H1 (cell line): ENCODE measurements at regions not wholly inside any gene's neighbourhood (a gene's known extent, or its start where the extent isn't known, plus 50 kb on each side); places are given as distances from the start of the nearest gene placed in this dataset.

ENCODE experiments used
- CTCF ChIA-PET: fragments of 300-600 bp; sonication (Branson Sonifier 250); formaldehyde crosslinking; loops from one replicate; lab custom pipeline; 2021; ENCODE audit not compliant: partially characterized antibody; lab: Charles Lee
- POLR2A ChIA-PET: fragments of 300-600 bp; sonication (Branson Sonifier 250); formaldehyde crosslinking; loops from one replicate; lab custom pipeline; 2021; ENCODE audit warnings: inconsistent platforms; ENCODE audit not compliant: partially characterized antibody; lab: Charles Lee
- DNase-seq, 2 experiments: peaks; one replicate each; pipeline versions ENCODE4 v3.0.0 to v3.0.0-alpha.2; 2010 to 2022; ENCODE audit warnings: low spot score in 2 of 2, low read depth in 1 of 2, mixed read lengths in 1 of 2
- FAIRE-seq: peaks from 2 replicates; lab custom pipeline; 2011; peaks lifted over from hg19 to GRCh38; lab: Jason Lieb, UNC
- H2AFZ ChIP-seq: 2 replicates; pipeline ENCODE4 v1.8.1; 2012; ENCODE audit warnings: low read length, inconsistent platforms
- H2AK5ac ChIP-seq: 2 replicates; pipeline ENCODE4 v1.6.1; 2013; ENCODE audit warnings: low read depth, low read length
- H2BK120ac ChIP-seq: replicated peaks from 2 replicates; pipeline ENCODE3; 2013; ENCODE audit warnings: low read depth, low read length, inconsistent platforms
- H2BK12ac ChIP-seq: 2 replicates; pipeline ENCODE4 v1.6.1; 2013; ENCODE audit warnings: low read depth, low read length
- H2BK15ac ChIP-seq: 2 replicates; pipeline ENCODE4 v1.6.1; 2013; ENCODE audit warnings: low read length
- H2BK20ac ChIP-seq: 2 replicates; pipeline ENCODE4 v1.6.1; 2013; ENCODE audit warnings: low read length
- H2BK5ac ChIP-seq: 2 replicates; pipeline ENCODE4 v1.6.1; 2013; ENCODE audit warnings: low read depth, low read length
- H3K14ac ChIP-seq: 2 replicates; pipeline ENCODE4 v1.6.1; 2013; ENCODE audit warnings: inconsistent platforms; ENCODE audit not compliant: insufficient read length
- H3K18ac ChIP-seq: 2 replicates; pipeline ENCODE4 v1.6.1; 2013; ENCODE audit warnings: low read length; ENCODE audit errors: extremely low read depth
- H3K23ac ChIP-seq: 2 replicates; pipeline ENCODE4 v1.6.1; 2013; ENCODE audit warnings: inconsistent platforms; ENCODE audit not compliant: insufficient read length
- H3K23me2 ChIP-seq: 2 replicates; pipeline ENCODE4 v1.6.1; 2013; ENCODE audit warnings: low read depth, low read length
- H3K27ac ChIP-seq: 2 replicates; pipeline ENCODE4 v1.6.1; 2011; ENCODE audit warnings: low read depth, low read length, inconsistent platforms
- H3K27me3 ChIP-seq, 4 experiments: replicated peaks in 1 of 4; 1 replicate in 1 of 4; 2 replicates in 3 of 4; pipeline versions ENCODE4 v1.6.1 to v1.8.1; 2011 to 2013; ENCODE audit warnings: low read length in 3 of 4, mild to moderate bottlenecking in 3 of 4, inconsistent platforms in 2 of 4, mixed read lengths in 2 of 4, moderate library complexity in 1 of 4; ENCODE audit not compliant: control insufficient read depth in 3 of 4, insufficient read depth in 3 of 4; ENCODE audit errors: extremely low read depth in 1 of 4
- H3K36me3 ChIP-seq, 4 experiments: 2 replicates each; pipeline versions ENCODE4 v1.6.1 to v1.8.1; 2011 to 2013; ENCODE audit warnings: mild to moderate bottlenecking in 4 of 4, low read length in 3 of 4, moderate library complexity in 2 of 4, control low read depth in 1 of 4, inconsistent platforms in 1 of 4; ENCODE audit not compliant: insufficient read depth in 4 of 4, control insufficient read depth in 2 of 4
- H3K4ac ChIP-seq: replicated peaks from 2 replicates; pipeline ENCODE3; 2013; ENCODE audit warnings: low read length, low read depth, mixed read lengths, inconsistent platforms; ENCODE audit not compliant: insufficient read length
- H3K4me1 ChIP-seq, 4 experiments: replicated peaks in 1 of 4; 1 replicate in 1 of 4; 2 replicates in 3 of 4; pipeline versions ENCODE4 v1.6.1 to v1.8.1; 2011 to 2013; ENCODE audit warnings: low read length in 3 of 4, inconsistent platforms in 2 of 4, mixed read lengths in 1 of 4; ENCODE audit not compliant: insufficient read depth in 4 of 4, control insufficient read depth in 3 of 4
- H3K4me2 ChIP-seq, 2 experiments: 2 replicates each; pipeline versions ENCODE4 v1.6.1 to v1.8.1; 2011 to 2013; ENCODE audit warnings: low read depth in 2 of 2, low read length in 2 of 2, control low read depth in 1 of 2, inconsistent platforms in 1 of 2, mild to moderate bottlenecking in 1 of 2; ENCODE audit not compliant: insufficient read depth in 1 of 2
- H3K4me3 ChIP-seq, 4 experiments: fragments of 200-600, 300-600 bp in 1 of 4; sonication (generic), shearing (Covaris generic), sonication (Bioruptor Twin) in 1 of 4; 2 replicates each; pipeline versions ENCODE4 v1.5.1 to v1.8.1; 2011 to 2016; ENCODE audit warnings: low read length in 4 of 4, low read depth in 3 of 4, control low read depth in 2 of 4, inconsistent platforms in 2 of 4, mild to moderate bottlenecking in 2 of 4, mixed read lengths in 1 of 4, moderate library complexity in 1 of 4; ENCODE audit not compliant: insufficient read depth in 2 of 4; ENCODE audit errors: extremely low read depth in 1 of 4
- H3K56ac ChIP-seq: replicated peaks from 2 replicates; pipeline ENCODE3; 2013; ENCODE audit warnings: low read depth, mild to moderate bottlenecking, mixed read lengths, low read length, inconsistent platforms; ENCODE audit not compliant: insufficient read length
- H3K79me1 ChIP-seq: 2 replicates; pipeline ENCODE4 v1.6.1; 2013; ENCODE audit warnings: low read depth, low read length, control low read depth
- H3K79me2 ChIP-seq, 2 experiments: 2 replicates each; pipeline versions ENCODE4 v1.6.1 to v1.8.1; 2012 to 2013; ENCODE audit warnings: low read length in 2 of 2, mild to moderate bottlenecking in 2 of 2, inconsistent platforms in 1 of 2; ENCODE audit not compliant: insufficient read depth in 2 of 2, control insufficient read depth in 1 of 2
- H3K9ac ChIP-seq, 4 experiments: replicated peaks in 1 of 4; 1 replicate in 1 of 4; 2 replicates in 3 of 4; pipeline versions ENCODE4 v1.6.1 to v1.8.1; 2011 to 2013; ENCODE audit warnings: low read depth in 3 of 4, low read length in 3 of 4, control low read depth in 2 of 4, mild to moderate bottlenecking in 2 of 4, moderate library complexity in 2 of 4, inconsistent platforms in 1 of 4; ENCODE audit errors: extremely low read depth in 1 of 4
- H3K9me3 ChIP-seq, 2 experiments: 2 replicates each; pipeline versions ENCODE4 v1.6.1 to v1.8.1; 2012 to 2013; ENCODE audit warnings: mild to moderate bottlenecking in 2 of 2, moderate library complexity in 2 of 2, control low read depth in 1 of 2, inconsistent platforms in 1 of 2, low read depth in 1 of 2, low read length in 1 of 2, mixed read lengths in 1 of 2; ENCODE audit not compliant: insufficient read depth in 2 of 2
- H4K20me1 ChIP-seq, 2 experiments: replicated peaks in 1 of 2; 2 replicates each; pipeline versions ENCODE3 to v1.8.1; 2011 to 2013; ENCODE audit warnings: inconsistent platforms in 2 of 2, low read length in 2 of 2, mild to moderate bottlenecking in 1 of 2; ENCODE audit not compliant: insufficient read depth in 2 of 2, control insufficient read depth in 1 of 2
- H4K5ac ChIP-seq: 2 replicates; pipeline ENCODE4 v1.6.1; 2013; ENCODE audit warnings: low read length, low read depth, mixed read lengths, inconsistent platforms; ENCODE audit not compliant: insufficient read length
- H4K8ac ChIP-seq: 2 replicates; pipeline ENCODE4 v1.8.0; 2013; ENCODE audit warnings: mild to moderate bottlenecking, moderate library complexity, low read length, inconsistent platforms; ENCODE audit not compliant: insufficient read depth; ENCODE audit errors: extremely low read depth
- H4K91ac ChIP-seq: replicated peaks from 2 replicates; pipeline ENCODE3; 2013; ENCODE audit warnings: low read length, mixed read lengths, inconsistent platforms; ENCODE audit not compliant: insufficient read length
- EZH2 ChIP-seq: fragments of 200-600 bp; sonication (generic); IDR thresholded peaks from 2 replicates; pipeline ENCODE4 v1.7.1; 2012; ENCODE audit warnings: low read depth, mild to moderate bottlenecking, moderate library complexity, low read length, inconsistent platforms; ENCODE audit not compliant: severe bottlenecking
- FOSL1 ChIP-seq: IDR thresholded peaks from 2 replicates; pipeline ENCODE4 v1.6.1; 2011; ENCODE audit warnings: mild to moderate bottlenecking, low read depth, low read length, moderate library complexity; ENCODE audit not compliant: insufficient read depth
- HDAC6 ChIP-seq: IDR thresholded peaks from one replicate; pipeline ENCODE4 v1.7.1; 2012; ENCODE audit warnings: low read depth, mild to moderate bottlenecking, inconsistent platforms, low read length, moderate library complexity
- POU5F1 ChIP-seq: IDR thresholded peaks from 2 replicates; pipeline ENCODE4 v1.6.1; 2011; ENCODE audit warnings: low read depth, mild to moderate bottlenecking, low read length, moderate library complexity
- WGBS, 2 experiments: shearing (Covaris generic) in 1 of 2; methylation state at CpG; one replicate each; pipeline versions ENCODE4 v1.1.6 to v1.1.7; 2013 to 2015; ENCODE audit warnings: low lambda C conversion rate in 2 of 2, mixed read lengths in 2 of 2, inconsistent platforms in 1 of 2, low coverage in 1 of 2, missing lambda C conversion rate in 1 of 2; ENCODE audit not compliant: insufficient replicate concordance in 2 of 2, insufficient coverage in 1 of 2, insufficient read length in 1 of 2; ENCODE audit errors: extremely low coverage in 1 of 2, missing lambda C conversion rate in 1 of 2; 5-methylcytosine and 5-hydroxymethylcytosine counted together

- H4K8ac ChIP-seq: no peak overlapping the region
- TF ChIP-seq FOSL1 (no peak), EZH2 (no peak), POU5F1 (no peak), HDAC6 (no peak)
- TF ChIP-seq, all 59 proteins: peak for 0
- Histone ChIP-seq H3K56ac (no peak overlapping the region), H3K4me2 (no peak overlapping the region), H2BK120ac (no peak overlapping the region), H4K20me1 (no peaks in the 10 kb centered on the region), H2BK15ac (no peak overlapping the region), H3K4ac (no peak overlapping the region), H3K27ac (no peak overlapping the region), H4K5ac (no peak overlapping the region), H4K91ac (no peak overlapping the region), H3K79me2 (no peaks in the 10 kb centered on the region), H3K23me2 (no peaks in the 10 kb centered on the region), H3K9me3 (no peaks in the 10 kb centered on the region), H3K4me3 (no peak overlapping the region), H2BK12ac (no peak overlapping the region), H3K18ac (no peak overlapping the region), H3K23ac (no peak overlapping the region), H3K79me1 (no peaks in the 10 kb centered on the region), H2BK5ac (no peak overlapping the region), H2AK5ac (no peak overlapping the region), H3K14ac (no peak overlapping the region), H2BK20ac (no peak overlapping the region), H3K27me3 (no peaks in the 10 kb centered on the region), H3K36me3 (no peaks in the 10 kb centered on the region), H3K9ac (no peak overlapping the region), H2AFZ (no peak overlapping the region), H3K4me1 (peaks cover 0 to 2% (median 0%) of the 10 kb centered on the region in 4 experiments; a peak in 1 of 7 replicates)
- FAIRE-seq (no peak), DNase-seq (no peak)
- POLR2A ChIA-PET: no interaction called here
- WGBS, 2 experiments: 87% methylated on average over 4 of the region's 4 CpGs; no CpG with 5 or more reads in 1 of the 2 experiments
- CTCF ChIA-PET: interaction anchor here (0.7 to 1.7 kb wide), 6 partner anchors 9 to 258 kb away, joined by 3 to 5 read pairs (median 4); no protein-coding TSS in a partner anchor
These were observed 79.1 kb upstream of the RET start for GRCh38 chr10:42997849-42998165.
